Neural progenitor cell (in vitro differentiated cells): ENCODE measurements at regions not wholly inside any gene's neighbourhood (a gene's known extent, or its start where the extent isn't known, plus 50 kb on each side); places are given as distances from the start of the nearest gene placed in this dataset.

Experiments
- DNase-seq: peaks from one replicate; pipeline ENCODE4 v3.0.0-alpha.2; 2016; ENCODE audit warnings: low spot score
- H2AFZ ChIP-seq: fragments of 200-600 bp; sonication (generic); replicated peaks from 2 replicates; pipeline ENCODE4 v1.6.1; 2016; ENCODE audit warnings: antibody characterized with exemption
- H3F3A ChIP-seq: fragments of 200-600 bp; sonication (generic); 2 replicates; pipeline ENCODE4 v1.6.1; 2016; ENCODE audit warnings: antibody characterized with exemption, low read depth
- H3K27ac ChIP-seq: fragments of 200-600 bp; sonication (generic); 2 replicates; pipeline ENCODE4 v1.5.1; 2016; ENCODE audit warnings: mild to moderate bottlenecking
- H3K27me3 ChIP-seq: fragments of 200-600 bp; sonication (generic); 2 replicates; pipeline ENCODE4 v1.6.1; 2016; ENCODE audit warnings: mild to moderate bottlenecking, moderate library complexity
- H3K36me3 ChIP-seq: fragments of 200-600 bp; sonication (generic); 2 replicates; pipeline ENCODE4 v1.5.1; 2016
- H3K4me1 ChIP-seq: fragments of 200-600 bp; sonication (generic); 2 replicates; pipeline ENCODE4 v1.6.1; 2016; ENCODE audit warnings: mixed run types
- H3K4me2 ChIP-seq: fragments of 200-600 bp; sonication (generic); 2 replicates; pipeline ENCODE4 v1.6.1; 2016
- H3K4me3 ChIP-seq: fragments of 200-600 bp; sonication (generic); 2 replicates; pipeline ENCODE4 v1.5.1; 2016
- H3K79me2 ChIP-seq: fragments of 200-600 bp; sonication (generic); 2 replicates; pipeline ENCODE4 v1.6.1; 2016; ENCODE audit warnings: low read depth
- H3K9ac ChIP-seq: fragments of 200-600 bp; sonication (generic); 2 replicates; pipeline ENCODE4 v1.6.1; 2016
- H3K9me3 ChIP-seq: fragments of 200-600 bp; sonication (generic); 2 replicates; pipeline ENCODE4 v1.5.1; 2016; ENCODE audit warnings: low read depth
- H4K20me1 ChIP-seq: fragments of 200-600 bp; sonication (generic); 2 replicates; pipeline ENCODE4 v1.6.1; 2016; ENCODE audit warnings: low read depth
- H3K27ac Mint-ChIP-seq: 3 replicates; pipeline ENCODE4 v1.8.0; 2021; ENCODE audit warnings: mixed read lengths
- H3K27me3 Mint-ChIP-seq: 2 replicates; pipeline ENCODE4 v1.8.0; 2022; ENCODE audit warnings: low read depth, mild to moderate bottlenecking, inconsistent platforms, moderate library complexity, mixed read lengths; ENCODE audit not compliant: insufficient read depth
- H3K36me3 Mint-ChIP-seq: 3 replicates; pipeline ENCODE4 v1.8.0; 2021; ENCODE audit warnings: mixed read lengths
- H3K4me1 Mint-ChIP-seq: 3 replicates; pipeline ENCODE4 v1.8.0; 2021; ENCODE audit warnings: mixed read lengths
- H3K4me3 Mint-ChIP-seq: 3 replicates; pipeline ENCODE4 v1.8.0; 2021; ENCODE audit warnings: mild to moderate bottlenecking, moderate library complexity, mixed read lengths
- H3K9me3 Mint-ChIP-seq: 3 replicates; pipeline ENCODE4 v1.8.0; 2020; ENCODE audit warnings: mixed read lengths
- EZH2 ChIP-seq: fragments of 200-600 bp; sonication (generic); IDR thresholded peaks from 2 replicates; pipeline ENCODE4 v1.6.1; 2017; ENCODE audit warnings: antibody characterized with exemption, mild to moderate bottlenecking, moderate library complexity
- EZH2phosphoT487 ChIP-seq: fragments of 200-600 bp; sonication (generic); IDR thresholded peaks from 2 replicates; pipeline ENCODE4 v1.6.1; 2017; ENCODE audit warnings: antibody characterized with exemption
- TF ChIP-seq, protein P1 (sequence below): fragments of 200-600 bp; sonication (generic); IDR thresholded peaks from 2 replicates; pipeline ENCODE4 v1.5.1; 2017; ENCODE audit warnings: antibody characterized with exemption, mild to moderate bottlenecking

DNA sequence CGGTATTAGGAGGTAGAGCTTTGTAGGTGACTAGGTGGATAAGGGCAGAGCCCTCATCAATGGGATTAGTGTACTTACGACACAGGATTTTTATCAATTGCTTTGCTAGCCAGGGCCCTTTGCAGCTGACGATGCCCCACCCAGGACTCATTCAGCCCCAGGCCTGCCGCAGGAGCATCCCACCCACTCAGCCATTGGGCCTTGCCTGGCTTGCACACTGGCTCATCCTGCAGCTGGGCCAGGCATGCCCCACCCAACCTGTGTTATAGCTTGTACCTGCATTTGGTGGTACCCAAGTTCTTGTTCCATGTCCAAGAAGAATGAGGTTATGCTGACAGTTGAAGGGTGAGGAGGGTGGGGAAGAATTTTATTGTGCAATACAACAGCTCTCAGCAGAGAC lies 317.5 kb downstream of the PPARGC1A start:
- H3F3A ChIP-seq = no peaks in the 10 kb centered on the region
- no peak overlapping the region for H3K4me3 Mint-ChIP-seq
- no peaks in the 10 kb centered on the region for H3K27me3 ChIP-seq
- no peak overlapping the region for H3K27ac ChIP-seq
- no peaks in the 10 kb centered on the region for H4K20me1 ChIP-seq
- no peaks in the 10 kb centered on the region for H3K36me3 ChIP-seq
- H3K4me3 ChIP-seq = no peak overlapping the region
- TF ChIP-seq, protein P1, sequence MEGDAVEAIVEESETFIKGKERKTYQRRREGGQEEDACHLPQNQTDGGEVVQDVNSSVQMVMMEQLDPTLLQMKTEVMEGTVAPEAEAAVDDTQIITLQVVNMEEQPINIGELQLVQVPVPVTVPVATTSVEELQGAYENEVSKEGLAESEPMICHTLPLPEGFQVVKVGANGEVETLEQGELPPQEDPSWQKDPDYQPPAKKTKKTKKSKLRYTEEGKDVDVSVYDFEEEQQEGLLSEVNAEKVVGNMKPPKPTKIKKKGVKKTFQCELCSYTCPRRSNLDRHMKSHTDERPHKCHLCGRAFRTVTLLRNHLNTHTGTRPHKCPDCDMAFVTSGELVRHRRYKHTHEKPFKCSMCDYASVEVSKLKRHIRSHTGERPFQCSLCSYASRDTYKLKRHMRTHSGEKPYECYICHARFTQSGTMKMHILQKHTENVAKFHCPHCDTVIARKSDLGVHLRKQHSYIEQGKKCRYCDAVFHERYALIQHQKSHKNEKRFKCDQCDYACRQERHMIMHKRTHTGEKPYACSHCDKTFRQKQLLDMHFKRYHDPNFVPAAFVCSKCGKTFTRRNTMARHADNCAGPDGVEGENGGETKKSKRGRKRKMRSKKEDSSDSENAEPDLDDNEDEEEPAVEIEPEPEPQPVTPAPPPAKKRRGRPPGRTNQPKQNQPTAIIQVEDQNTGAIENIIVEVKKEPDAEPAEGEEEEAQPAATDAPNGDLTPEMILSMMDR = no peak
- TF ChIP-seq EZH2phosphoT487 (no peak), EZH2 (no peak)
- no peak overlapping the region for H3K9ac ChIP-seq
- H3K9me3 Mint-ChIP-seq = peaks cover 2% of the 10 kb centered on the region
- H3K79me2 ChIP-seq = no peaks in the 10 kb centered on the region
- no peak overlapping the region for H2AFZ ChIP-seq
- no peaks in the 10 kb centered on the region for H3K9me3 ChIP-seq
- no peak for DNase-seq
- H3K4me1 ChIP-seq = peaks cover 3% of the 10 kb centered on the region
- H3K4me1 Mint-ChIP-seq = no peaks in the 10 kb centered on the region
- no peak overlapping the region for H3K4me2 ChIP-seq
- H3K27me3 Mint-ChIP-seq = peaks cover 2% of the 10 kb centered on the region
- H3K36me3 Mint-ChIP-seq = no peaks in the 10 kb centered on the region
- H3K27ac Mint-ChIP-seq = no peak overlapping the region

DNA sequence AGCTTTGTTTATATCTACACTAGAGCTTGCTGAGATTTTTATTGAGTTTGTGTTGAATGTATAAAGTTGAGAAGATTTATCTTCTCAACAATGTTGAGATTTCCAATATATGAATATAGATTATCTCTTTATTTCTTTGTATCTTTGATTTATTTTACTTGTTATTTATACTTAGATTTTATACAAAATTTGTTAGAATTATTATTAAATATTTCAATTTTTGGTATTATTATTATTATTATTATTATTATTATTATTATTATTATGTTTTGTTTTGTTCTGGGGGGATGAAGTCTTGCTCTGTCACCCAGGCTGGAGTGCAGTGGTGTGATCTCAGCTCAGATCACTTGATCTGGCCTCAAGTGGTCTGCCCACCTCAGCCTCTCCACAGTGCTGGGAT lies 322.5 kb downstream of the PPARGC1A start:
- no peaks in the 10 kb centered on the region for H3K36me3 Mint-ChIP-seq
- Histone ChIP-seq H3K4me2 (no peak overlapping the region), H3K27ac (no peak overlapping the region), H3K36me3 (no peaks in the 10 kb centered on the region), H3K79me2 (no peaks in the 10 kb centered on the region), H2AFZ (no peak overlapping the region), H3K9me3 (no peaks in the 10 kb centered on the region), H3K4me3 (no peak overlapping the region), H3K9ac (no peak overlapping the region), H3K4me1 (peaks cover 3% of the 10 kb centered on the region), H4K20me1 (no peaks in the 10 kb centered on the region), H3F3A (no peaks in the 10 kb centered on the region), H3K27me3 (no peaks in the 10 kb centered on the region)
- H3K4me3 Mint-ChIP-seq = no peak overlapping the region
- H3K4me1 Mint-ChIP-seq = no peaks in the 10 kb centered on the region
- no peak for DNase-seq
- no peaks in the 10 kb centered on the region for H3K9me3 Mint-ChIP-seq
- no peak overlapping the region for H3K27ac Mint-ChIP-seq
- no peaks in the 10 kb centered on the region for H3K27me3 Mint-ChIP-seq
- TF ChIP-seq, protein P1 = no peak
- TF ChIP-seq EZH2 (no peak), EZH2phosphoT487 (no peak)

DNA sequence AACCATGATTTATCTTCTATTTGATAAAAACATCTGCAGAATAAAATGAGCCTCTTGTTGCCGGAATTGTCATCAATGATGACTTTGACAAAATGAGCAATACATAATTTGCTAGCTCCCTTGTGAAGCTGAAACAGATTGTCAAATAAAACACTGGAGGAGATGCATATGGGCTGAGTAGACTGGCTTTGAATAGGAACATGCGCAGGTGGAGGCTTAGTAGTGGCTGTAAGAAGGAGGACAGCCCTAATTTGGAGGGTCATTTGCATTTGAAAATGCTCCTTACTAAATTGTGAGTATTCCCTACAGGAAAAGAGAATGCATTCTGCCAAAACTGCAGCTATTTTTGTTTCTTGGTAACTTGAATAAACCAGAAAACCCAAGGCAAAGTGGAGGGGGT lies 329.1 kb downstream of the PPARGC1A start:
- no peak overlapping the region for H3K4me2 ChIP-seq
- TF ChIP-seq, protein P1 = no peak
- TF ChIP-seq EZH2phosphoT487 (no peak), EZH2 (no peak)
- H3K9me3 Mint-ChIP-seq = no peaks in the 10 kb centered on the region

DNA sequence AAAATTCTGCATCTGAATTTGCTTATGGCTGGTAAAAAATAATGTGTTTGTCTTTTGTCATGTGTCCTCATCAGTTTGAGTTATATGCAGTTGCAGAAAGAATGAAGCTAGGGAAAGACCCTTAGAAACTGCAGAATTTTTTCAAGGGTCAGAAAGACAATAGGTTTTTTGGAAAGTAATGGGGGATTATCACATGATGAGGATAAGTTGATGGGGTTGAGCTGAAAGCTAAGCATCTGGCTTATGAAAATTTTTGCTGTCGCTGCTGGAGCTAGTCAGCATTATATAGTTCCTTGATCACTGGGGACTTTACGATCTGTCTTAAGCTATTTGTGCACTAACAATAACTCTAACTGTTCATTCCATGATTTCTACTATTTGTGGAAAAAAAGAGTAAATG lies 331.7 kb downstream of the PPARGC1A start:
- Histone ChIP-seq H3K36me3 (no peaks in the 10 kb centered on the region), H3K4me1 (no peaks in the 10 kb centered on the region), H3K27ac (no peak overlapping the region), H3K79me2 (no peaks in the 10 kb centered on the region), H3K9ac (no peak overlapping the region), H3K27me3 (no peaks in the 10 kb centered on the region), H3K4me3 (no peak overlapping the region), H3F3A (no peaks in the 10 kb centered on the region), H2AFZ (no peak overlapping the region), H3K4me2 (no peak overlapping the region), H4K20me1 (no peaks in the 10 kb centered on the region), H3K9me3 (peaks cover 9% of the 10 kb centered on the region)
- TF ChIP-seq EZH2phosphoT487 (no peak), EZH2 (no peak)
- TF ChIP-seq, protein P1 = no peak
- DNase-seq = no peak
- H3K27me3 Mint-ChIP-seq = no peaks in the 10 kb centered on the region
- H3K4me3 Mint-ChIP-seq = no peak overlapping the region
- H3K36me3 Mint-ChIP-seq = no peaks in the 10 kb centered on the region
- H3K27ac Mint-ChIP-seq = no peak overlapping the region
- no peaks in the 10 kb centered on the region for H3K4me1 Mint-ChIP-seq
- peaks cover 7% of the 10 kb centered on the region for H3K9me3 Mint-ChIP-seq

More for the DNA sequence above, 329.1 kb downstream of the PPARGC1A start:
- no peak overlapping the region for H3K27ac ChIP-seq
- H3K4me3 ChIP-seq = no peak overlapping the region
- H3K27me3 Mint-ChIP-seq = no peaks in the 10 kb centered on the region
- no peak overlapping the region for H3K9ac ChIP-seq
- no peak overlapping the region for H3K27ac Mint-ChIP-seq
- no peaks in the 10 kb centered on the region for H3K27me3 ChIP-seq
- H2AFZ ChIP-seq = no peak overlapping the region
- no peaks in the 10 kb centered on the region for H3K79me2 ChIP-seq
- no peak overlapping the region for H3K4me3 Mint-ChIP-seq
- no peaks in the 10 kb centered on the region for H3K4me1 ChIP-seq
- H3F3A ChIP-seq = no peaks in the 10 kb centered on the region
- H4K20me1 ChIP-seq = no peaks in the 10 kb centered on the region
- H3K36me3 Mint-ChIP-seq = no peaks in the 10 kb centered on the region
- no peaks in the 10 kb centered on the region for H3K4me1 Mint-ChIP-seq
- no peak for DNase-seq
- no peaks in the 10 kb centered on the region for H3K9me3 ChIP-seq
- H3K36me3 ChIP-seq = no peaks in the 10 kb centered on the region
